DMS153 treated with DMSO at 0.1 percent for 48 hours (cell line): ENCODE measurements at regions not wholly inside any gene's neighbourhood (a gene's known extent, or its start where the extent isn't known, plus 50 kb on each side); places are given as distances from the start of the nearest gene placed in this dataset.
A peak's percentile ranks its signal among the peaks of the same experiment; 100 is the strongest.

Source experiments
- DNase-seq: peaks from one replicate; lab custom pipeline; 2025; ENCODE audit not compliant: unreplicated experiment; lab: John Stamatoyannopoulos, UW

DNA sequence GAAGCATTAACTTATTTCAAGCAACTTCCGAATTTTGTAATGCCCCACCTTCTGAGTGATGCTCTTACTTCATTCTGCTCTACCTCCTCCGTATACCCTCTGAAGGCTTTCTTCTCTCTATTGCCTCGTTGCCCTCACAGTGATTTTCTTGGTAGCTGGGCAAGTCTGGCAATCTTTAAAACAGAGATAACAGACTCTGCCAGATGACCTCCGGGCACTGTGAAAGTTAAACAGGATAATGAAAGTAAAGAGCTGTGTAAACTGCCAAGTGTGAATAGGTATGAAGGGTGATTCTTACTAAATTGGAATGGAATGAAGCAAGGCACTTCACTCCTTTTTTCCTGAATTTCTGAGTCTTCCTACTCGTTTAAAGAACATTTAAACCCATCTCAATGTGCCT, 207.3 kb upstream of the GYPC start:
- DNase-seq = no peak

- DNase-seq = no peak
Measured at GRCh38 chr2:126449677-126450076, 206.3 kb upstream of the GYPC start.

GRCh38 chr2:126463892-126464674, 191.9 kb upstream of the GYPC start:
- DNase-seq = no peak

DNA sequence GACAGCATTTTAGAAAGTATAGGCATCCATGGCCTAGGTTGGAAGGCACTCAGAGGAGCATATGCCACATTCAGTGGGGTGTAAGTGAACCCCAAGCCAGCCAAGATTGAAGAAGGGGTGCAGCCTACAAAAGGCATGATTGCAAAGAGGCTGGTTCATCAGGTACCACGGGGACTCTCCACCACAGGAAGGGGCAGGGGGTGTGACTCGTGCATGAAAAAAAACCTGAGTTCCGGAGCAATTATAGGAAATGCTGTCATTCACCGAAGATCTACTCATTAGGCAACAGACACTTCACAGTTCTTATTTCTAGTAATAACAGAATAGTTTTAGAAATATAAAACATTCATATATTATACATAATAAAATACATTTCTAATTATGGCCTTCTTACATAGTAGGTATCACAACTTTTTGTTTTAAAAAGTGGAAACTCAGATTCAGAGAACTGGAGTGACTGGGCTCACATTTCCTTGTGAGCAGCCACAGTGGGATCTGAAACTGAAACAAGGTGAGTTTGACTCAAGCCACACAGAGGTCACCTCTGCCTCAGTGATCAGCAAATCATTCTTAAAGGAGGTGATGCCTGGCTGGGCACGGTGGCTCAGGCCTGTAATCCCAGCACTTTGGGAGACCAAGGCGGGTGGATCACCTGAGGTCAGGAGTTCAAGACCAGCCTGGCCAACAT, 188.4 kb upstream of the GYPC start:
- DNase-seq = no peak

DNA sequence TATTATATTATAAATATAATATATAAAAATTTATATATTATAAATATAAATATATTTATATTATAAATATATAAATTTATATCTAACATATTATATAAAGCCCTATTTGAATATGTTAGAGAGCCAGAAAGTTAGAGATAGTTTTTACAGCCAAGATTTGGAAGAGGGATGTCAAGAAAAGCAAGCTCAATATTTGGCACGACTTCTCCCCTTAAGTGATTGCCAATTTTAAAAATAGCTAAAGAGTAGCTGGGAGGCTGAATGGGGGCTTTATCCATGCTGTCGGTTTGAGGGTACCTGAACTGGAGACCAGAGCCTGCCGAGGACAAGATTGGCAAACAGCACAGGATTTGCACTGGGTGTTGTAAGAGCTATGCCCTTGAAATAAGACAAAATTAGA, 180.9 kb upstream of the GYPC start:
- DNase-seq = no peak

GRCh38 chr2:126476691-126477090, 179.3 kb upstream of the GYPC start:
- no peak for DNase-seq

- DNase-seq = no peak
Measured at GRCh38 chr2:126480033-126480432, 175.9 kb upstream of the GYPC start.

GRCh38 chr2:126482582-126483464, 173.1 kb upstream of the GYPC start:
- no peak for DNase-seq

DNA sequence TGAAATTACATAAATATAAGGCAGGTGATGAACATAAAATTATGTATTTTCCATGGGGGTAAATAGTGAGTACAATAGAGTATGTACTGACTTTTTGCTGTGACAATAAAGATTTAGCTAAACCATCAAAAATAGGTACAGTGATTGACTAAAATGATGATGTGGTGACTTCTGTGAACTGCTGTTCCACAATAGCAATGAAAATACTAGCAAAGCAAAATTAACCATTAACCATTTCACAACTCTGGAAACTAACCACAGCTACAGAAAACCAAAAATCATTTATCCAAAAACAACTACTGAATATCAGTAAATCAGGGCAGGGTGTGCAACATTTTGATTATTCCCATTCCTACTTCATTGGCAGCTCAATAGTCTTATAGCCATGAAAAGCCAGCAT, 161.4 kb upstream of the GYPC start:
- DNase-seq = no peak

GRCh38 chr2:126495189-126495588, 160.8 kb upstream of the GYPC start:
- no peak for DNase-seq

DNA sequence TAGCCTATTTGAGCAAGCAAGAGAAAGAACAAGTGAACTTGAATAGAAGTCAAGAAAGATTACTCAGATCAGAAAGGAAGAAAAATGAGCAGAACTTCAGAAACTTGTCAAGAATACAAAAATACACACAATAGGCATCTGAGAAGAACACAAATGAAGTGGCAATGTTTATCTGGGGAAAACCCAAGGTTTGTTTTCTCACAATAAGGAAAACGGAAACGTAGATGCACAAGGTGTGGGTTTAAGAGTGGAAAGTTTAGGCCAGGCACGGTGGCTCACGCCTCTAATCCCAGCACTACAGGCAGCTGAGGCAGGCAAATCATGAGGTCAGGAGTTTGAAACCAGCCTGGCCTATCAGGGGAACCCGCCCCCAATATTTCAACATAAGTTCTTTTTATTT, 159.5 kb upstream of the GYPC start:
- no peak for DNase-seq

DNA sequence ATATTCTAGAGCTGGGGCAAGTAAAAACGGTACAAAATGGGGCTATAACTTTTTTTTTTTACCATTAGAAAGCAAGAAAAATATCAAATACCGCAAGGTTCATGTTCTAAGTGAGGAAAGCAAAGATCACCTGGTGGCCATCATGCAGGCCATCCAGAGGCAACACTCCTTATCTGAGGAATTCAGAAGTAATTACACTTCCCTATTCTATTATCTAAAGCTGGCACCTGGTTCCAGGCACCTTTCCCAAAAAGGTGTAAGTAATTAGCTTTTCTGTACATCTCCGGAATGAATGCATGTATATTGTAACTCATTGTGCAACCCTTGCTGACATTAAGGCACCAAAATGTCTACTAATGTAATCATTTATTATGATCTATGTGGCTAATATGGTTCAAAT, 152.5 kb upstream of the GYPC start:
- DNase-seq = no peak

GRCh38 chr2:126504949-126505348, 151.0 kb upstream of the GYPC start:
- no peak for DNase-seq

GRCh38 chr2:126506786-126507185, 149.2 kb upstream of the GYPC start:
- no peak for DNase-seq

GRCh38 chr2:126507425-126507911, 148.5 kb upstream of the GYPC start:
- DNase-seq = peak; percentile 51

DNA sequence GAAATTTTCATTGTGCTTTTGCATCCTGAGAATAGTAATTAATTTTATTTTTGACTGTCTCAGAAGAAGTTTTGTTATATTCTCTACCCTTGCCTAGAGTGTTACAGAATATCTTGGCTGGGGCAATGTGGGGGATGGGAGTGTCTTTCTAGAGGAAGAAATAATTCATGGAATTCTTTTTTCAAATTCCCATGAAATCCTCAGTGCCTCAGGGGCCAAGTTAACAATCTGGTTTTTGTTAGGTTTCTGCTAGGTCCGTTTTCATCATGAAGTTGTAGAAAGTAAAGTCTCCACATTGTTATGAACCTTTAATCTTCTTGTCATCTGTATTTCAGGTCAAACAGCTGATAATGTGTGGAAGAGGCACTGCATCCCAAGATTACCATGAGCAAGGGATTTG, 145.6 kb upstream of the GYPC start:
- DNase-seq = no peak

- no peak for DNase-seq
Measured at GRCh38 chr2:126510960-126511359, 145.0 kb upstream of the GYPC start.

DNA sequence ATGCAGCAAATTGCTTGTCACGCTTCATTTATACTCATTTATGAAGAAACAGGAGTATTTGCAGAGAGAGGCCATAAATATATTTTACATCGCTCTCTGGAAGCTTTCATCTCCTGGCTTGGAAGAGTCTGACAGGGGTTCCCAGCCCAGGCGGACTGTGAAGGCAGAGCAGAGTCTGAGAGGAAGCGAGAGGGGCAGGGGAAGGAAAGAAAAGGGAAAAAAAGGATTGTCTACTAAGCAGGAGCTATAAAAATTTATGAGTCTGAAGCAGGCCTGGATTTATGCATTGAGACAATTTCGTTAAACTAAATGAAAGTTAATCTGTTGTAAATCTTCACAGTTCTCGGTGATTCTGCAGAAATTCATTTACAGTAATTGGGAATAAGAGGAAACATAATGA, 143.9 kb upstream of the GYPC start:
- DNase-seq = no peak

DNA sequence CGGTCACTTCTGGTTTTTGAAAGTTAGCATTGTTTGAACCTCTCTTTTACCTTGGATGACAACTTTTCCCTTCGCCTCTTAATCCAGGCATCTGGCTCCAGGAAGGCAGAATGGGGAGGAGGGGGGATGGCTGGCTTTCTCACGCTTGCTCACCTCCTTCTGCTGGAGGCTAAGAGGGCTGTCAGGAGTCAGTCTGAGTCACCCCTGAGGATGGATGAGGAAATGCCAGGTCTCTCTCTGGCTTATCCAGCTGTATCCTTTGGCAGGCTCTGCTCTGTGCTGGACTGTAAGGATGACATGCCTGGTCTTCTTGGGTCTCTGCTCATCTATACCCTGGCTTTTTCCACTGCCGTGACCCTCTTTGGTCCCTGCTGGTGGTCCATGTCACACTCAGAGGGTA, 142.9 kb upstream of the GYPC start:
- DNase-seq = no peak

GRCh38 chr2:126515471-126515870, 140.5 kb upstream of the GYPC start:
- no peak for DNase-seq

DNA sequence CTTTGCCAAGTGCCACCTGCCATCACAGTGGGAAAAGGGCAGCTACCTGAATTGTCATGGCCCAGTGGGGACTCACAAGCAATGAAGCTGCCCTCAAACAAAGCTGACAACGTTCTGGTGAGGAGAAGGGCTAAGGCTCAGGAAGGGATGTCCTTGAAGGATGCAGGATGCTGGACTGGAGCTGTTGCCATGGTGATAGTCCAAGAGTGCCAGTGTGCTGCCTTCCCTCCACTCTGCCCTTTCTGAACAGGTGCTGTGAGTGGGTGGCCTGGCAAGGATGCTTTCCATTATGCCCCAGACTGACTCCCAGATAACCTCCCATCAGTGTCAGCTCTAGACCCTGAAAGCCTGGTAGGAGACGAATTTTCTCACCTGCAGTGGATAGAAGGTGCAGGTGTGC, 137.8 kb upstream of the GYPC start:
- DNase-seq = no peak
